Stimulated activated CD4-positive, alpha-beta T cell treated with anti-CD3 and anti-CD28 coated beads, TNF-alpha, amount 100 ng/mL, for 24 hours (primary cell): ENCODE measurements at regions not wholly inside any gene's neighbourhood (a gene's known extent, or its start where the extent isn't known, plus 50 kb on each side); places are given as distances from the start of the nearest gene placed in this dataset.

Experiments
- DNase-seq, 3 experiments: peaks; one replicate each; pipeline ENCODE4 v3.0.0-alpha.2; 2020; ENCODE audit warnings: low read depth in 3 of 3

- DNase-seq: no peak
These were observed 266.7 kb downstream of the METTL4 start for GRCh38 chr18:2304378-2305175.

GRCh38 chr18:2306606-2307005 lies 264.7 kb downstream of the METTL4 start:
- DNase-seq: no peak

- DNase-seq: no peak
These were observed 260.4 kb downstream of the METTL4 start for GRCh38 chr18:2310886-2311285.

GRCh38 chr18:2312440-2312839 lies 258.9 kb downstream of the METTL4 start:
- DNase-seq: no peak

GRCh38 chr18:2313332-2313731 lies 258.0 kb downstream of the METTL4 start:
- DNase-seq: no peak

- no peak for DNase-seq
These were observed 255.1 kb downstream of the METTL4 start for GRCh38 chr18:2316082-2316750.

GRCh38 chr18:2316751-2317696 lies 254.3 kb downstream of the METTL4 start:
- DNase-seq: no peak

GRCh38 chr18:2324459-2324858 lies 246.8 kb downstream of the METTL4 start:
- DNase-seq: no peak

GRCh38 chr18:2325308-2325849 lies 245.9 kb downstream of the METTL4 start:
- no peak for DNase-seq

GRCh38 chr18:2325933-2326332 lies 245.4 kb downstream of the METTL4 start:
- DNase-seq: no peak

GRCh38 chr18:2326999-2327398 lies 244.3 kb downstream of the METTL4 start:
- DNase-seq: no peak

- no peak for DNase-seq
These were observed 240.5 kb downstream of the METTL4 start for GRCh38 chr18:2330764-2331163.

- no peak for DNase-seq
These were observed 239.8 kb downstream of the METTL4 start for GRCh38 chr18:2331491-2331890.

GRCh38 chr18:2336690-2337392 lies 234.5 kb downstream of the METTL4 start:
- no peak for DNase-seq

- peak; percentile 6 to 45 (median 14) for DNase-seq
These were observed 233.7 kb downstream of the METTL4 start for GRCh38 chr18:2337552-2338141.

- DNase-seq: no peak
These were observed 232.7 kb downstream of the METTL4 start for GRCh38 chr18:2338601-2339000.

- DNase-seq: no peak
These were observed 231.0 kb downstream of the METTL4 start for GRCh38 chr18:2340335-2340734.

GRCh38 chr18:2348003-2348402 lies 223.3 kb downstream of the METTL4 start:
- DNase-seq: no peak

- no peak for DNase-seq
These were observed 220.0 kb downstream of the METTL4 start for GRCh38 chr18:2351126-2351850.

- DNase-seq: no peak
These were observed 217.0 kb downstream of the METTL4 start for GRCh38 chr18:2354292-2354691.
